Activated T-helper 17 cell treated with anti-CD3 and anti-CD28 coated beads, Interleukin-2, amount 50 U/mL, for 72 hours (primary cell): ENCODE measurements at regions not wholly inside any gene's neighbourhood (a gene's known extent, or its start where the extent isn't known, plus 50 kb on each side); places are given as distances from the start of the nearest gene placed in this dataset.

Experiments
- ATAC-seq: fragments of 150-1000 bp; cut with Tn5 transposase; replicated peaks from 2 replicates; pipeline ENCODE4 v1.10.0; 2021; ENCODE audit warnings: mild to moderate bottlenecking, moderate library complexity
- H3K27ac Mint-ChIP-seq: one replicate; pipeline ENCODE4 v1.8.0; 2022; ENCODE audit warnings: mixed read lengths
- H3K27me3 Mint-ChIP-seq: one replicate; pipeline ENCODE4 v1.8.0; 2022; ENCODE audit warnings: mixed read lengths
- H3K36me3 Mint-ChIP-seq: one replicate; pipeline ENCODE4 v1.8.0; 2022; ENCODE audit warnings: low read depth, mild to moderate bottlenecking, mixed read lengths
- H3K4me1 Mint-ChIP-seq: one replicate; pipeline ENCODE4 v1.8.0; 2022; ENCODE audit warnings: mixed read lengths
- H3K4me3 Mint-ChIP-seq: one replicate; pipeline ENCODE4 v1.8.0; 2022; ENCODE audit warnings: mild to moderate bottlenecking, mixed read lengths
- H3K9me3 Mint-ChIP-seq: one replicate; pipeline ENCODE4 v1.8.0; 2022; ENCODE audit warnings: mixed read lengths

DNA sequence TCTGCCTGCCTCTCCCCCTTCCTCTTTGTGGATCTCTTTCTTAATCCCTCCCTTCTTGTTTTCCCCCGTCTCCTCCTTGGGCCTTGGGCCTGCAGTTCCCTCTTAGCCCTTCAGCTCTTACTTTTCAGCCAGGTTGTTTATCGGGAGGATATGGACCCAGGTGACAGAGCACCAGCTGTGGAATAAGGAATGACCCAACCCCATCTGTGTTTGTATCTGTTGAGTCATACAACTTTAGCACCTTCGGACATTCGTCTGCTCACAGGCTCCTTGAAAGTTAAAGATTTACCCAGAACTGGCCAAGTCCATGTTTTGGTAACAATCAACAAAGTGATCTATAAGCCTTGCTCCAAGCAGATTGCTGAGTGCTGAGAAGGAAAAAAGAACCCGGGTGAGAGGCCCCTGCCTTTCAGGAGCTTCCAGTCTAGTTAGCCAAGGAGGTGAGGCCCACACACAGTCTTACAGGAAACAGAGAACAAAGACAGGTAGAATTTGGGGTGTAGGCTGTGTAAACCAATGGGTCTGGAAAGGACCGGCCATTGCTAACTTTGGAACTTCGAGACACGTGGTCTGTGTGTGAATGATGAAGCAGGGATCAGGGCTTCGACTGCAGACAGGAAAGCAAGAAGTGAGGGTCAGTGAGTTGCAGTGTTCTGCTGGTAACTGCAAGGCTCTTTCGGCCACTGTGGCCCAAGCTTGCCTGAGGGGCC, 66.7 kb upstream of the F3 start:
- no peak overlapping the region for H3K4me3 Mint-ChIP-seq
- H3K27ac Mint-ChIP-seq = no peak overlapping the region
- H3K4me1 Mint-ChIP-seq = no peaks in the 10 kb centered on the region
- no peaks in the 10 kb centered on the region for H3K9me3 Mint-ChIP-seq
- peaks cover 5% of the 10 kb centered on the region for H3K27me3 Mint-ChIP-seq
- ATAC-seq = no peak
- no peaks in the 10 kb centered on the region for H3K36me3 Mint-ChIP-seq

GRCh38 chr1:94607398-94607797, 65.8 kb upstream of the F3 start:
- Mint-ChIP-seq H3K27ac (no peak overlapping the region), H3K27me3 (peaks cover 5% of the 10 kb centered on the region), H3K36me3 (no peaks in the 10 kb centered on the region), H3K4me1 (no peaks in the 10 kb centered on the region), H3K9me3 (no peaks in the 10 kb centered on the region), H3K4me3 (no peak overlapping the region)
- ATAC-seq = no peak

GRCh38 chr1:94606471-94606870, 64.9 kb upstream of the F3 start:
- peaks cover 5% of the 10 kb centered on the region for H3K27me3 Mint-ChIP-seq
- H3K4me1 Mint-ChIP-seq = no peaks in the 10 kb centered on the region
- H3K27ac Mint-ChIP-seq = no peak overlapping the region
- no peak for ATAC-seq
- no peaks in the 10 kb centered on the region for H3K36me3 Mint-ChIP-seq
- no peaks in the 10 kb centered on the region for H3K9me3 Mint-ChIP-seq
- H3K4me3 Mint-ChIP-seq = no peak overlapping the region

- Mint-ChIP-seq H3K36me3 (no peaks in the 10 kb centered on the region), H3K27ac (no peak overlapping the region), H3K4me1 (no peaks in the 10 kb centered on the region), H3K27me3 (peaks cover 7% of the 10 kb centered on the region), H3K4me3 (no peak overlapping the region), H3K9me3 (no peaks in the 10 kb centered on the region)
- no peak for ATAC-seq
Observed at GRCh38 chr1:94603663-94604062, 62.1 kb upstream of the F3 start.

- no peaks in the 10 kb centered on the region for H3K36me3 Mint-ChIP-seq
- H3K9me3 Mint-ChIP-seq = no peaks in the 10 kb centered on the region
- H3K27me3 Mint-ChIP-seq = peaks cover 7% of the 10 kb centered on the region
- ATAC-seq = no peak
- no peak overlapping the region for H3K27ac Mint-ChIP-seq
- no peak overlapping the region for H3K4me3 Mint-ChIP-seq
- no peaks in the 10 kb centered on the region for H3K4me1 Mint-ChIP-seq
Observed at GRCh38 chr1:94602802-94603625, 61.5 kb upstream of the F3 start.

DNA sequence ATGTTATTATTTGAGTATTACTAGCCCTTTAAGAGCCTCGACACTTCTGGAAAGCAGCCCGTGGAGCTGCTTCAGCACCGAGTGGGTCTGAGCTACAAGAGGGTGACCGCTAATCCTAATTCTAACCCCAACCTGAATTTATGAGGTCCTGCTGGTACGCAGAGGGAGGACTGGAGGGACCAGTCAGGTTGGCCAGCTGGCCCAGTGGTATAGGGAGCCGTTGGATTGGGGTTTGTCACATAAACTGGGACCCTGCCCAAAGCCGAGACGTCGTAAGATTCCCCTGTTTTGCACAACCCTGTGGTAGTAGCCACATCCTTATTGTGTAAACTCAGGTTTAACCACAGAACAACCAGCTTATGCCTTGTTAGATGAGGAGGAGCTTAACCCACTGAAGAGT, 60.8 kb upstream of the F3 start:
- Mint-ChIP-seq H3K4me1 (no peaks in the 10 kb centered on the region), H3K36me3 (no peaks in the 10 kb centered on the region), H3K4me3 (peak overlapping the region; percentile 32), H3K27me3 (peaks cover 7% of the 10 kb centered on the region), H3K27ac (no peak overlapping the region), H3K9me3 (no peaks in the 10 kb centered on the region)
- peak; percentile 28 for ATAC-seq

GRCh38 chr1:94600556-94600955, 59.0 kb upstream of the F3 start:
- no peak overlapping the region for H3K4me3 Mint-ChIP-seq
- no peaks in the 10 kb centered on the region for H3K36me3 Mint-ChIP-seq
- H3K9me3 Mint-ChIP-seq = no peaks in the 10 kb centered on the region
- H3K27me3 Mint-ChIP-seq = peaks cover 7% of the 10 kb centered on the region
- no peaks in the 10 kb centered on the region for H3K4me1 Mint-ChIP-seq
- H3K27ac Mint-ChIP-seq = no peak overlapping the region
- ATAC-seq = no peak

- Mint-ChIP-seq H3K4me3 (no peak overlapping the region), H3K9me3 (no peaks in the 10 kb centered on the region), H3K27ac (no peak overlapping the region), H3K4me1 (no peaks in the 10 kb centered on the region), H3K36me3 (no peaks in the 10 kb centered on the region), H3K27me3 (peaks cover 7% of the 10 kb centered on the region)
- ATAC-seq = no peak
Observed at GRCh38 chr1:94599095-94599813, 57.7 kb upstream of the F3 start.

GRCh38 chr1:94597701-94598100, 56.1 kb upstream of the F3 start:
- Mint-ChIP-seq H3K27me3 (peaks cover 3% of the 10 kb centered on the region), H3K9me3 (no peaks in the 10 kb centered on the region), H3K4me1 (no peaks in the 10 kb centered on the region), H3K4me3 (no peak overlapping the region), H3K36me3 (no peaks in the 10 kb centered on the region), H3K27ac (no peak overlapping the region)
- ATAC-seq = no peak

- no peak for ATAC-seq
Observed at GRCh38 chr1:94596260-94596659, 54.7 kb upstream of the F3 start.

GRCh38 chr1:94595658-94596057, 54.1 kb upstream of the F3 start:
- Mint-ChIP-seq H3K4me1 (no peaks in the 10 kb centered on the region), H3K36me3 (no peaks in the 10 kb centered on the region), H3K4me3 (no peak overlapping the region), H3K9me3 (no peaks in the 10 kb centered on the region), H3K27me3 (peaks cover 3% of the 10 kb centered on the region), H3K27ac (no peak overlapping the region)
- no peak for ATAC-seq

More at GRCh38 chr1:94596260-94596659, 54.7 kb upstream of the F3 start:
- peaks cover 3% of the 10 kb centered on the region for H3K27me3 Mint-ChIP-seq
- no peaks in the 10 kb centered on the region for H3K9me3 Mint-ChIP-seq
- no peaks in the 10 kb centered on the region for H3K4me1 Mint-ChIP-seq
- no peaks in the 10 kb centered on the region for H3K36me3 Mint-ChIP-seq
- no peak overlapping the region for H3K27ac Mint-ChIP-seq
- H3K4me3 Mint-ChIP-seq = no peak overlapping the region

GRCh38 chr1:94593611-94594010, 52.1 kb upstream of the F3 start:
- no peaks in the 10 kb centered on the region for H3K9me3 Mint-ChIP-seq
- peaks cover 3% of the 10 kb centered on the region for H3K27me3 Mint-ChIP-seq
- H3K27ac Mint-ChIP-seq = no peak overlapping the region
- no peak for ATAC-seq
- H3K36me3 Mint-ChIP-seq = no peaks in the 10 kb centered on the region
- no peaks in the 10 kb centered on the region for H3K4me1 Mint-ChIP-seq
- no peak overlapping the region for H3K4me3 Mint-ChIP-seq

GRCh38 chr1:94592571-94592920, 51.0 kb upstream of the F3 start:
- no peak for ATAC-seq

DNA sequence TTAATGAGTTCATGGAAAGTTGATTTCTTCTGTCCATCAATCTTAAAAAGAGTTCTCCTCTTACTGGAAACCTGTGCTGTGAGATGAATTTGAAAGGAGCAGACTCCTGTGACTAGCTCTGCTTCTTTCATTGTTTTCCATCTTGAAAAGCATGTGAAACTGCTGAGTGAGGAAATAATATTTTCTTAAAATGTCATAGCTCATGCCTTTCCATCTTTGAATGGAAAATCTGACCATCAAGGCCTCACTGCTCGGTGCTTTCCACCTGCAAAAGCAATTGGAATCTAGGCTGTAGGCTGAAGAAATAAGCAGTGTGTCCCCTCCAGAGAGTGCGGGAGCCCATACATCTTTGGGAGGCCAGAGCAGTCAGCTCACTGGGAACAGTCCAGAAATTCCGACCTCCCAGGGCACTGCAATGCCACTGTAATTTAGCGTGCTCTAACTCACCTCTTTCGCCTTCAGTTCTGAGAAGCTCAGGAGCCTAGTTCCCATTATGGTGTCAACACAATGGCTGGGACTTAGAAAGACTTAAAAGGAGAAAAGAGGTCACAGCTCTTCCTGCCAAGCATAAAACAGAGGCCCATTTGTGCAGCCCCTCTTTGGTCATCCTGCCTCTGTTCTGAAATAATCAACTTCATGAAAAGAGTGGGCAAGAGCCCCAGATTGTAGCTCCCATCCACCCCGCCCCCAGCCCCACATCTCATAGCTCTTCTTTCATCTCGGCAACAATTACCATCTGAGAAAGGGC, 50.4 kb upstream of the F3 start:
- no peak overlapping the region for H3K27ac Mint-ChIP-seq
- no peak overlapping the region for H3K4me3 Mint-ChIP-seq
- H3K9me3 Mint-ChIP-seq = no peaks in the 10 kb centered on the region
- H3K4me1 Mint-ChIP-seq = no peaks in the 10 kb centered on the region
- H3K36me3 Mint-ChIP-seq = no peaks in the 10 kb centered on the region
- no peak for ATAC-seq
- peaks cover 7% of the 10 kb centered on the region for H3K27me3 Mint-ChIP-seq

More at GRCh38 chr1:94592571-94592920, 51.0 kb upstream of the F3 start:
- no peak overlapping the region for H3K27ac Mint-ChIP-seq
- H3K4me3 Mint-ChIP-seq = no peak overlapping the region
- no peaks in the 10 kb centered on the region for H3K36me3 Mint-ChIP-seq
- no peaks in the 10 kb centered on the region for H3K4me1 Mint-ChIP-seq
- peaks cover 7% of the 10 kb centered on the region for H3K27me3 Mint-ChIP-seq
- H3K9me3 Mint-ChIP-seq = no peaks in the 10 kb centered on the region
